ENCODE measurements at regions not wholly inside any gene's neighbourhood (a gene's known extent, or its start where the extent isn't known, plus 50 kb on each side); places are given as distances from the start of the nearest gene placed in this dataset.
"Not testable (repeated sequence)": the region's sequence is repeated elsewhere in the genome, so short reads cannot be mapped to it uniquely, and the experiment has no call there.

GRCh38 chr17:70293564-70294310 lies 124.4 kb downstream of the KCNJ2 start:
- TF ChIP-seq EP300 (IDR thresholded peaks at IDR 0.05); POLR2A (IDR thresholded peaks at IDR 0.05; ENCODE audit: low read depth); POLR2AphosphoS5 (IDR thresholded peaks at IDR 0.05): not testable (repeated sequence)
- TF ChIP-seq, protein P1, sequence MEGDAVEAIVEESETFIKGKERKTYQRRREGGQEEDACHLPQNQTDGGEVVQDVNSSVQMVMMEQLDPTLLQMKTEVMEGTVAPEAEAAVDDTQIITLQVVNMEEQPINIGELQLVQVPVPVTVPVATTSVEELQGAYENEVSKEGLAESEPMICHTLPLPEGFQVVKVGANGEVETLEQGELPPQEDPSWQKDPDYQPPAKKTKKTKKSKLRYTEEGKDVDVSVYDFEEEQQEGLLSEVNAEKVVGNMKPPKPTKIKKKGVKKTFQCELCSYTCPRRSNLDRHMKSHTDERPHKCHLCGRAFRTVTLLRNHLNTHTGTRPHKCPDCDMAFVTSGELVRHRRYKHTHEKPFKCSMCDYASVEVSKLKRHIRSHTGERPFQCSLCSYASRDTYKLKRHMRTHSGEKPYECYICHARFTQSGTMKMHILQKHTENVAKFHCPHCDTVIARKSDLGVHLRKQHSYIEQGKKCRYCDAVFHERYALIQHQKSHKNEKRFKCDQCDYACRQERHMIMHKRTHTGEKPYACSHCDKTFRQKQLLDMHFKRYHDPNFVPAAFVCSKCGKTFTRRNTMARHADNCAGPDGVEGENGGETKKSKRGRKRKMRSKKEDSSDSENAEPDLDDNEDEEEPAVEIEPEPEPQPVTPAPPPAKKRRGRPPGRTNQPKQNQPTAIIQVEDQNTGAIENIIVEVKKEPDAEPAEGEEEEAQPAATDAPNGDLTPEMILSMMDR (IDR thresholded peaks at IDR 0.05), result not testable (repeated sequence)
